Chondrocyte (in vitro differentiated cells): ENCODE measurements at regions not wholly inside any gene's neighbourhood (a gene's known extent, or its start where the extent isn't known, plus 50 kb on each side); places are given as distances from the start of the nearest gene placed in this dataset.

ENCODE experiments used
- DNase-seq: peaks from one replicate; pipeline ENCODE4 v3.0.0; 2021; ENCODE audit warnings: mixed read lengths, low spot score
- H3K27ac Mint-ChIP-seq: one replicate; pipeline ENCODE4 v1.8.0; 2021; ENCODE audit warnings: mild to moderate bottlenecking, moderate library complexity, mixed read lengths; ENCODE audit not compliant: unreplicated experiment
- H3K27me3 Mint-ChIP-seq: 2 replicates; pipeline ENCODE4 v1.8.0; 2021; ENCODE audit warnings: low read depth, mixed read lengths
- H3K36me3 Mint-ChIP-seq: 2 replicates; pipeline ENCODE4 v1.8.0; 2021; ENCODE audit warnings: low read depth, mixed read lengths
- H3K4me1 Mint-ChIP-seq: 2 replicates; pipeline ENCODE4 v1.8.0; 2021; ENCODE audit warnings: low read depth, mild to moderate bottlenecking, mixed read lengths
- H3K4me3 Mint-ChIP-seq: one replicate; pipeline ENCODE4 v1.8.0; 2021; ENCODE audit warnings: mild to moderate bottlenecking, moderate library complexity, mixed read lengths; ENCODE audit not compliant: unreplicated experiment
- H3K9me3 Mint-ChIP-seq: 2 replicates; pipeline ENCODE4 v1.8.0; 2021; ENCODE audit warnings: low read depth, mixed read lengths
- CTCF ChIP-seq: fragments of 200-600 bp; sonication (generic); IDR thresholded peaks from 2 replicates; pipeline ENCODE4 v1.5.0; 2021; ENCODE audit warnings: antibody characterized with exemption, mild to moderate bottlenecking, moderate library complexity

GRCh38 chr6:147633191-147633590, 124.7 kb downstream of the SAMD5 start:
- peak; percentile 8 for TF ChIP-seq CTCF
- Mint-ChIP-seq H3K4me1 (peaks cover 31% of the 10 kb centered on the region), H3K27ac (no peak overlapping the region)

GRCh38 chr6:147637620-147638195, 129.2 kb downstream of the SAMD5 start:
- H3K27me3 Mint-ChIP-seq, result no peaks in the 10 kb centered on the region
- no peak overlapping the region for H3K27ac Mint-ChIP-seq
- no peak for TF ChIP-seq CTCF
- DNase-seq, result no peak
- H3K4me1 Mint-ChIP-seq, result peaks cover 53% of the 10 kb centered on the region
- H3K4me3 Mint-ChIP-seq, result no peak overlapping the region
- peaks cover 9% of the 10 kb centered on the region for H3K9me3 Mint-ChIP-seq
- no peaks in the 10 kb centered on the region for H3K36me3 Mint-ChIP-seq

More at GRCh38 chr6:147633191-147633590, 124.7 kb downstream of the SAMD5 start:
- H3K9me3 Mint-ChIP-seq, result peaks cover 14% of the 10 kb centered on the region
- H3K4me3 Mint-ChIP-seq, result peak overlapping the region; percentile 3
- no peaks in the 10 kb centered on the region for H3K36me3 Mint-ChIP-seq
- no peaks in the 10 kb centered on the region for H3K27me3 Mint-ChIP-seq
- DNase-seq, result no peak

GRCh38 chr6:147639279-147639678, 130.8 kb downstream of the SAMD5 start:
- H3K36me3 Mint-ChIP-seq, result no peaks in the 10 kb centered on the region
- DNase-seq, result no peak
- H3K4me1 Mint-ChIP-seq, result peaks cover 54% of the 10 kb centered on the region
- H3K9me3 Mint-ChIP-seq, result peaks cover 6% of the 10 kb centered on the region
- TF ChIP-seq CTCF, result no peak
- no peak overlapping the region for H3K4me3 Mint-ChIP-seq
- H3K27ac Mint-ChIP-seq, result no peak overlapping the region
- no peaks in the 10 kb centered on the region for H3K27me3 Mint-ChIP-seq

GRCh38 chr6:147640606-147641005, 132.1 kb downstream of the SAMD5 start:
- H3K27ac Mint-ChIP-seq, result no peak overlapping the region
- DNase-seq, result no peak
- no peaks in the 10 kb centered on the region for H3K9me3 Mint-ChIP-seq
- TF ChIP-seq CTCF, result no peak
- no peaks in the 10 kb centered on the region for H3K27me3 Mint-ChIP-seq
- H3K4me1 Mint-ChIP-seq, result peaks cover 54% of the 10 kb centered on the region
- no peak overlapping the region for H3K4me3 Mint-ChIP-seq
- no peaks in the 10 kb centered on the region for H3K36me3 Mint-ChIP-seq

- H3K4me3 Mint-ChIP-seq, result no peak overlapping the region
- no peak for DNase-seq
- H3K4me1 Mint-ChIP-seq, result peaks cover 54% of the 10 kb centered on the region
- no peaks in the 10 kb centered on the region for H3K36me3 Mint-ChIP-seq
- peak overlapping the region; percentile 70 for H3K27ac Mint-ChIP-seq
- H3K9me3 Mint-ChIP-seq, result no peaks in the 10 kb centered on the region
- no peaks in the 10 kb centered on the region for H3K27me3 Mint-ChIP-seq
- no peak for TF ChIP-seq CTCF
These were observed 133.0 kb downstream of the SAMD5 start for GRCh38 chr6:147641511-147641910.
